ENCODE measurements at regions not wholly inside any gene's neighbourhood (a gene's known extent, or its start where the extent isn't known, plus 50 kb on each side); places are given as distances from the start of the nearest gene placed in this dataset.

- TF ChIP-seq, protein P1, sequence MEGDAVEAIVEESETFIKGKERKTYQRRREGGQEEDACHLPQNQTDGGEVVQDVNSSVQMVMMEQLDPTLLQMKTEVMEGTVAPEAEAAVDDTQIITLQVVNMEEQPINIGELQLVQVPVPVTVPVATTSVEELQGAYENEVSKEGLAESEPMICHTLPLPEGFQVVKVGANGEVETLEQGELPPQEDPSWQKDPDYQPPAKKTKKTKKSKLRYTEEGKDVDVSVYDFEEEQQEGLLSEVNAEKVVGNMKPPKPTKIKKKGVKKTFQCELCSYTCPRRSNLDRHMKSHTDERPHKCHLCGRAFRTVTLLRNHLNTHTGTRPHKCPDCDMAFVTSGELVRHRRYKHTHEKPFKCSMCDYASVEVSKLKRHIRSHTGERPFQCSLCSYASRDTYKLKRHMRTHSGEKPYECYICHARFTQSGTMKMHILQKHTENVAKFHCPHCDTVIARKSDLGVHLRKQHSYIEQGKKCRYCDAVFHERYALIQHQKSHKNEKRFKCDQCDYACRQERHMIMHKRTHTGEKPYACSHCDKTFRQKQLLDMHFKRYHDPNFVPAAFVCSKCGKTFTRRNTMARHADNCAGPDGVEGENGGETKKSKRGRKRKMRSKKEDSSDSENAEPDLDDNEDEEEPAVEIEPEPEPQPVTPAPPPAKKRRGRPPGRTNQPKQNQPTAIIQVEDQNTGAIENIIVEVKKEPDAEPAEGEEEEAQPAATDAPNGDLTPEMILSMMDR (conservative IDR thresholded peaks at IDR 0.05; ENCODE audit: low read depth, low read length), result no peak
- TF ChIP-seq EZH2phosphoT487 (IDR thresholded peaks at IDR 0.05; ENCODE audit: borderline replicate concordance, low read length), result no peak
Observed at GRCh38 chr13:103794526-103794925, 728.3 kb upstream of the SLC10A2 start.
